ENCODE measurements at regions not wholly inside any gene's neighbourhood (a gene's known extent, or its start where the extent isn't known, plus 50 kb on each side); places are given as distances from the start of the nearest gene placed in this dataset.

- TF ChIP-seq CTCF (IDR thresholded peaks at IDR 0.05; ENCODE audit: insufficient read depth, low read depth, low read length) (no peak), EZH2 (IDR thresholded peaks at IDR 0.05; ENCODE audit: insufficient read depth, low read length) (no peak)
Observed at GRCh38 chr12:111057701-111058425, 137.5 kb upstream of the MYL2 start.
